GM19455 (cell line): ENCODE measurements at regions not wholly inside any gene's neighbourhood (a gene's known extent, or its start where the extent isn't known, plus 50 kb on each side); places are given as distances from the start of the nearest gene placed in this dataset.
"Not testable (repeated sequence)": the region's sequence is repeated elsewhere in the genome, so short reads cannot be mapped to it uniquely, and the experiment has no call there.

Source experiments
- ATAC-seq: cut with Tn5 transposase; IDR thresholded peaks from one replicate; pipeline ENCODE4 v1.9.1; 2021; ENCODE audit not compliant: unreplicated experiment

- ATAC-seq: no peak
These were observed 83.9 kb upstream of the MEF2A start for GRCh38 chr15:99481951-99482230.

DNA sequence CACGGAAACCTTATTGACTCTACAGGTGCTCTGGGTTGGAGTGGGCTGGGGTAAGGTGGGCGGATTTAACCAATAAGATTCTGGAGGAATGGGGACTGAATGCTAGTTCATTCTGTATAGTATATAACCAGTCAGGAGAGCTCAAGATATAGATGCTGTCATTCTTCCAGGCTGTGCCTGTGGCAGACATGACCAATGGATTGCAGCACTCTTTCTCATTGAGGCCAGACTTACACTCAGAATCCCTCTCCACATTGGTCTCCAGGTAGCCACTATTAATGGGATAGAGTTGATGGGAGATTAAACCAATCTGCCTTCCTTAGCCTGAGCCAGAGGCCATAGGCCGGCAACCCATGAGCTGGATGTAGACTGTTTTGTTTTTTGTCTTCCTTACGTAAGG, 82.8 kb upstream of the MEF2A start:
- no peak for ATAC-seq

- ATAC-seq: no peak
These were observed 80.4 kb upstream of the MEF2A start for GRCh38 chr15:99485153-99485961.

DNA sequence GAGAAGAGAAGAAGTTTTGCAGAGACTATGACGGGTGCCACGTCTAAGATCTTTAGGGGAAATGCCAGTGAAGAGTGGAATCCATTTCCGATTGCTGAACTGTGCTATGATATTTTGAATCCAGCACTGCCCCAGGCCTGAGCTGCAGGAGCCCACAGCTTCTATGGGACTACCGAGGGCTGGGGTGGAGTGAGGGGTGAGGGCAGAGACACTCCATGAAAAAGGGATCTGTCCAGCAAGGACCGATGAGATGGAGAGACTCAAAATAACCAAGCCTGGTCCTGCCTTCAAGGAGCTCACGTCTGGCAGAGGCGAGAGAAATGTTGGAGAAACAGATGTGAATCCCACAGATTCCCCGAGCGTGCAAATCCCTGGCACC, 79.8 kb upstream of the MEF2A start:
- ATAC-seq: no peak

DNA sequence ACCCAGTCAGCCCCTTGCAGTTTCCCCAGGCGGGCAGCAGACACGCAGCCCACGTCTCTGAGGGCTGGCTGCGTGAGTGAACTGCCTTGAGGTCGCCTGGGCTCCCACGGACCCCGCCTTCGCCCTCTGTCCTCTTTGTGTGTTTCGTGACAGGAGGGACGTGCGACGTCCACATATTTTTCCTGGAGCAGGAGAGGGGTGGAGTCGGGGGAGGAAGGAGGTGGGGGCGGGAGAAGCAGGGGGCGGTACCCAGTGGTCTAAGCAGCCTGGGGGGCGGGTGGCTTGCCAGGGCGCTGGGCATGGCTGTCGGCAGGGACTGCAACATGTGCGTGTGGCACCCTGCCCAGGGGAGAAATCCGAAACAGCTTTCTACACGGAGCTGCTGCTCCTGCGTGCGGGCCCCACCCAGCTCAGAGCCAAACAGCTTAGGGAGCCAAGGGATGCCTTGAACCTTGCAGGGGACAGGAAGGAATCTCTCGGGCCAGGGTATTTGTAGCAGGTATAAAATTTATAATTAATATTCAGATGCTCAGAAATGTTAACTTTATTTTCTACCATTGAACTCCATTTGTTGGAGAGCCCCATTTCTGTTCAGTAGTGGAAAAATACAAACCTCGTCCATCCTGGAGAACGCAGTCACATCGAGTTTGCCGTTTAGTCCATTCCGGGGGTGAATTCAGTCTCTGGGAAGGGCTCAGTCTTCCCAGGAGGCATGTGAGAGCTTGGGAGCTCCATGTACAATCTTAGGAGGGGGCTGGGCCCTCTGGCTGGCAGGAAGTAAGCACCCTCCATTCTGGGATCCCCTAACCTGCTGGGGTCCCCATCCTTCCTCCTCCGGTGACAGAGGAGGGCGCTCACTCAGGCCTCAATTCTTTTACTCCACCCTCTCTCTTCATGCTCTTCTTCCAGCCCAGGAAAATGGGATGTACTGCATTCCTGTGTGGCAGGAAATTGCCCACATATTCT, 79.1 kb upstream of the MEF2A start:
- ATAC-seq: no peak

GRCh38 chr15:99487337-99487730, 78.5 kb upstream of the MEF2A start:
- ATAC-seq: no peak

DNA sequence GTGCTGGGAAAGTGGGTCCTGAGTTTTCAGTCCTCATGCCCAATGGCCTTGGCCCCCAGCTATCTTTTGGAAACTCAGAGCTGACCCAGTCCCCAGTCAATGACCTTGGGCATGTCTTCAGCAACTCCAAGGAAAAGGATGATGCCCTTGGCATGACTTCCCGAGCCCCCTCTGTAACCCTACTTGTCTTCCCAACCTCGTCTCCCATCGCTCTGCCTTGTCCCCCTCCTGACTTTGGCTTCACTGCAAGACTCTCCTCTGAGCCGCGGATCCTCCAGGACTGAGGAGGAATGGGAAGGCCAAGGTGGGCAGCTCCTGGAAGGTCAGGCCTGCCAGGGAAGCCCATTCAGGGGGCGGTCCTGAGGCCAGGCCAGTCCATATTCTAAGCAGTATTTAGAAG, 73.5 kb upstream of the MEF2A start:
- no peak for ATAC-seq

GRCh38 chr15:99492716-99493115, 73.1 kb upstream of the MEF2A start:
- ATAC-seq: no peak

DNA sequence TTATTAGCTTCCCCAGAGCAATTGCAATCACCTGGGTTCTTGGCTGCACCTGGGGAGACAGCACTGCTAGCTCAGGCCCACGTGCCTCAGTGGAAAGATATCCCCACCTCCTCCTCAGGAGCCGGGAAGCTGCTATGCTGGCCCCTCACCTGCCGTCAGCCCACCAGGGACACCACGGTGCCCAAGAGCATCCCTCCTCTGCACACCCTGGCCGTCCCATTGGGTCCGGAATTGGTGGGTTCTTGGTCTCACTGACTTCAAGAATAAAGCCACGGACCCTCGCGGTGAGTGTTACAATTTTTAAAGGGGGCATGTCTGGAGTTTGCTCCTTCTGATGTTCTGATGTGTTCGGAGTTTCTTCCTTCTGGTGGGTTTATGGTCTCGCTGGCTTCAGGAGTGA, 72.3 kb upstream of the MEF2A start:
- ATAC-seq: no peak

GRCh38 chr15:99494536-99495233, 71.1 kb upstream of the MEF2A start:
- ATAC-seq: not testable (repeated sequence)

DNA sequence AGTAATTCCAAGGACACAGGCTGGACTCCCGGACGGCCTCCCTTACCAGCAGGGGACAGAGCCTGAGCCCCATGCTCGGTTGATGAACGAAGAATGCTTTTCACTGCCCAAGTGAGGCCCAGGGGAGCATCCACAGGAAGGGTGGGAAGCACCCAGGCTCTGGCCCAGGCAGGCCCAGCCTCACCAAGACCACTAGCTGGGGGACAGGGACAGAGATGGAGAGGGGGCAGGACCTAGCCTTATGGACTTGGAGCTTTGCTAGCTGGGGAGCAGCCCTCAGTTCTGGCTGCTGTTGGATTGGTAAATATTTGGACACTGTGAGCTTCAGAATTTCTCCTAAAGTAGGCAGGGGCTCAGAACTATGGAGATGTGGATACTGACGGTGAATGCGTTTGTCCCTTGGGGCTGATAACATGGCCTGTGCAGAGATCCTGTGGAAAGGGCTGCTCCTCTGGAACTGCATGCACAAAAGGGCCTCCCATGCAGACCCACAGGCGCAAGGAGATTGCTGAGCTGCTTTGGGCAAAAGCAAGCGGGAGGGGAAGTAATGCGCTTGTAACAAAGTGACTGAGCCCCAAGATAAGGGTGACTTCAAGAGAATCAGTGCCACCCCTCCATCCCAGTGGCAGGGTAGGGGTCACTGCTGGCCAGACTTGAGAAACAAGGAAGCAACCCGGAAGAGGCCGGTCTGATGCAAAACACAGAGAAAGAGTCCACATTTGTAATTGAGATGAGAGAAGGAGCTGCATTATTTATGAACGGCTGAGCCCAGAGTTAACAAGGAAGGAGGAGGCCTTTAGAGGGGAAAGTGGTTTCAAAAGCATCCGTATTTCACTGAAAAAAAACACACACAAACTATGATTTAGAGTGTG, 70.1 kb upstream of the MEF2A start:
- no peak for ATAC-seq

GRCh38 chr15:99496302-99496629, 69.5 kb upstream of the MEF2A start:
- ATAC-seq: no peak

DNA sequence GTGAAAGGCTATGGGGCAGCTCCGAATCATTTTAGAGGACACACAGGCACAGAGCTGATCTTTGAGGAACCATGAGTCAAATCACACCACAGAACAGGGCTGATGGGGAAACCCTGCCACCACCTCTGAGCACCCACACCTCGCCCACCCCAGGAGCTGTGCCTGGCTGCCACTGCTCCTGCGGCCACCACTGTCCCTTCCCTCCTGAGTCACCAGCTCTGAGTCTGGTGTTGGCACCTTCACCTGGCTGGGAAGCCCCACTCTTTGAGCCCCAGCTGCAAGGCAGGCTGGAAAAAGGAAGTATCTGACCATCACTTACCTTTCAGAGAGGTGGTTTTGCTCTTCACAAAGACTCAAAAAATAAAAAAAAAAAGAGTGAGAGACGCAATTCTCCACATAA, 63.6 kb upstream of the MEF2A start:
- peak; percentile 53 for ATAC-seq

GRCh38 chr15:99502661-99503060, 63.1 kb upstream of the MEF2A start:
- ATAC-seq: no peak

- no peak for ATAC-seq
These were observed 62.4 kb upstream of the MEF2A start for GRCh38 chr15:99503411-99503810.

DNA sequence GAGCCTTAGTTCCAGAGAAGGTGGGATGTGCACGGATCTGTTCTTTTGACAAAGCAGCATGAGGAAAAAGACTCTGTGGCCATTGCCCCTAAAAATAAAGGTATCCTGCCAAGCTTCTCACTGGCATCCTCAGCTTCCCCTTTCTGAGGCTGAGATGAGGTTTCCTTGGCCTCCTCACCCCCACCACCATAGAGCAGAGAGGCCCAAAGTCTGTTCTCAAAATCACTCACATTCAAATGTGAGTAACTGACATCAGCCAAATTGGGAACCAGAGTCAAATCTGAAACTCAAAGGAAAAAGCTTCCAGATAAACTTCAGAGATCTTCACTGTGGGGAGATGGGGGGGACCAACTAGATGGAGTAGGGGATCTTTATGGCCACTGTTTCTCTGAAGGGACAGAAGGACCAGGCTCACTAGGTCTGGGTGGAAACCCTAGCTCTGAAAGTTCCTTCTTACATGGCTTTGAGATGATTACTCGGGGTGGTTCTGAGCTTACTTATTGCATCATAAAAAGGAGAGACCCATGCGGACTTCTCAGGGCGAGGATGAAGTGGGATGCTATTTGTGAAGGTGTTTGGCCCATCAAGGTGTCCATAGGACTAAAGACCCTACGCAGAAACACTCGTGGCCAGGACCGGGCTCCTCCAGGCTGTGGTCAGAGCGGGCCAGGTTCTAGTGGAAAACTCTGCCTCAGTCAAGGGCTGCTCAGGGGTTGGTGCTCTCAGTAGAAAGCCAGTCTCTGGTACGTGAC, 61.5 kb upstream of the MEF2A start:
- ATAC-seq: no peak

- peak; percentile 40 for ATAC-seq
These were observed 60.8 kb upstream of the MEF2A start for GRCh38 chr15:99504823-99505551.

DNA sequence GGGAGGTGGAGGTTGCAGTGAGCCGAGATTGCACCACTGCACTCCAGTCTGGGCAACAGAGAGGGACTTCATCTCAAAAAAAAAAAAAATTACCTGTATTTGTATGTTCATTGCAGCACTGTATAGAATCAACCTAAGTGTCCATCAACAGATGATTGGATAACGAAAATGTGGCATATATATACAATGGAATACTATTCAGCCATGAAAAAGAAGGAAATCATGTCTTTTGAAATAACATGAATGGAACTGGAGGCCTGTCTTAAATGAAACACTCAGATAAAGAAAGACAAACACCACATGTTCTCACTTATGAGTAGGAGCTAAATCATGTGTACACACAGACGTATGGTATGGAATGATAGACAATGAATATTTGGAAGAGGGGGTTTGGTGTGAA, 59.4 kb upstream of the MEF2A start:
- ATAC-seq: no peak

DNA sequence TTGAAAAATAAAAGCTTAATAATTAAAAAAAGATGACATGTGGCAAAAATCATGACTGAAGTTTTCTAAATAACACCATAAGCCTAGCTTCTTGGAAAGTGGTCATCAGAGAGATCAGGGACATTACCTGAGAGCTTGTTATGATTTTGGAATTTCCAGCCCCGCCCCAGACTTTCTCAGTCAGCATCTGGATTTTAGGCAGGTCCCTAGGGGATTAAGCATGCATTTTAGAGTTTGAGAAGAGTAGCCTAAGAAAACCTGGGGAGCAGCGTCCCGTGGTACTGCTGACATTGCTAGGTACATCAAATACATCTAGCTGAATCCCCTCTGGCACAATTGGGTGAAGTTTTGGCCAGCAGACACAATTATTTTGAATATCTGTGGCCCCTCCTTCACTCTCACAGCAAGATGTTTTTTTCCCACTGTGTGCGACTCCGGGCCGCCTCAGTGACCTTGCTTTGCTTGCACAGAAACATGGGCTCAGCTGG, 58.7 kb upstream of the MEF2A start:
- ATAC-seq: no peak
